HG02840 (cell line): ENCODE measurements at regions not wholly inside any gene's neighbourhood (a gene's known extent, or its start where the extent isn't known, plus 50 kb on each side); places are given as distances from the start of the nearest gene placed in this dataset.
"Not testable (repeated sequence)": the region's sequence is repeated elsewhere in the genome, so short reads cannot be mapped to it uniquely, and the experiment has no call there.

ENCODE experiments used
- ATAC-seq: cut with Tn5 transposase; IDR thresholded peaks from one replicate; pipeline ENCODE4 v1.9.1; 2021; ENCODE audit warnings: mild to moderate bottlenecking, moderate library complexity, moderate number of reproducible peaks; ENCODE audit not compliant: unreplicated experiment, low FRiP score

DNA sequence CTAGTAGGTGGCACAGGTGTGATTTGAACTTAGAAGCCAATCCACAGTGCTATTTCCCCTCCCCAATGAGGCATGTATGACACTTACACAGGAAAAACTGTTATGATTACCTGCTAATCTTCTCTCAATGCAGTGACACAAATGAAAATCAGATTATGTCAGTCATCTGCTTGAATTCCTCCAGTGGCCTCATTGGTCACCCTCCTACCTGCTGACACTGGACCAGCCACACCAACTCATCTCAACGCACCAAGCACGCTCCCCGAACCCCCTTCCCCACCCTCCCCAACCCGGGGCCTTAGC, 82.2 kb upstream of the SEC11C start:
- ATAC-seq, result no peak

DNA sequence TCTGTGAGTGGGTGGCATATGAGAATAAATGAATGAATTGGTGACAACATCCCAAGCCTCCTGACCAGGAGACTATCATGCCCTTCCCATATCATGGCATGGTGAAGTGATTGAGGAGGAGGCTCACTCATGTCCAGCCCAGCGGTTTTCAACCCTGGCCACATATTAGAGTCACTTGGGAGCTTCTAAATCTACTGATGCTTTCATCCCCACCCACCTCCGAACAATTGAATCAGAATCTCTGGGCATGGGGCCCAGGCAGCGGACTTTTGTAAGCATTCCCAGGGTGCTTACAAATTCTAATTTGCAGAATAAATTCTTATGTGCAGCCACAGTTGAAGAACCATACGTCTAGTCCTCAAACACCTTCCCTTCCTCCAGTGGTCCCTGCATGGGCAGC, 81.7 kb upstream of the SEC11C start:
- ATAC-seq, result no peak

- no peak for ATAC-seq
Measured at GRCh38 chr18:59059140-59059539, 80.5 kb upstream of the SEC11C start.

- ATAC-seq, result no peak
Measured at GRCh38 chr18:59060551-59060950, 79.1 kb upstream of the SEC11C start.

GRCh38 chr18:59061914-59062642, 77.6 kb upstream of the SEC11C start:
- no peak for ATAC-seq

DNA sequence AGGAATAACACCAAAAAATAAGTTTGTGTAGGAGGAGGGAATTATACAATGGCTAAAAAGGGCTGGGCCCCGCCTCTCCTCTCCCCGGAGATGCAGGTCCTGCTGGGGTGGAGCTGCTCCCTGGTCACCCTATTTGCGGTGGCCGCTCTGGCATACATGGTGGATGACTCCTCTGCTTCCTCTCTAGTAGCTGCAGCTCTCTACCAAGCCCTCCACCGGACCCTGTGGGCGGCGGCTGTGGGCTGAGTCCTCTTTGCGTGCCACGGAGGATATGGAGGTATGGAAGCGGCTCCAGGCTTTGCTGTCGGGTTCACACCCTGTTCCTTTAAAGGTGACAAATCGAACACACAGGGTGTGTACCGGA, 77.1 kb upstream of the SEC11C start:
- ATAC-seq, result no peak

DNA sequence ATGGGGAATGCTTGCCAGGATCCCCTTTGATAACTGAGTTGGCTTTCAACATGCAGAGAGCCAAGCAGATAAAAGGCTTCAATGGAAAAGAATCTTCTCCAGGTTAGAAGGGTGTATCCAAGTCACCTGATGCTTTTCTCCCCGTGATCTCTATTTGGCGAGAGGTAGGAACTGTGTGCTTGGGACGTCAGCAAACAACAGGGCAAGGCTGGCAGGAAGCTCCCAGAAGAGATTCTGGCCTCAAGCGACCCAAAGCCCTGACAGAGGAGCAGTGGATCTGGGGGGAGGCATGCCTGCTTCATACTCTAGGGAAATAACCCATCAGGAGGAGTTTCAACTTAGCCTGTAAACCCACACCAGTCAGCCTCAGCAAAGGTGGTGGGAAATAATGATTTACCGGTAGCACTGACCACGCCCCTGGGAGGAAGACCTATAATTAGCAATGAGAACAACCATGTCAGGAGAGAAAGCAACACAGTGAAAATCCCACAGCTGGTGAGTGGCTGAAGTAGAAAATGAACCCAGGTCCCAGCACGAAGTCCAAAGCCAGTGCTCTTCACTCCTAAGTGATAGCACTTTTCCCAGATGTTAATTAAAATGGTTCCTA, 76.3 kb upstream of the SEC11C start:
- no peak for ATAC-seq

DNA sequence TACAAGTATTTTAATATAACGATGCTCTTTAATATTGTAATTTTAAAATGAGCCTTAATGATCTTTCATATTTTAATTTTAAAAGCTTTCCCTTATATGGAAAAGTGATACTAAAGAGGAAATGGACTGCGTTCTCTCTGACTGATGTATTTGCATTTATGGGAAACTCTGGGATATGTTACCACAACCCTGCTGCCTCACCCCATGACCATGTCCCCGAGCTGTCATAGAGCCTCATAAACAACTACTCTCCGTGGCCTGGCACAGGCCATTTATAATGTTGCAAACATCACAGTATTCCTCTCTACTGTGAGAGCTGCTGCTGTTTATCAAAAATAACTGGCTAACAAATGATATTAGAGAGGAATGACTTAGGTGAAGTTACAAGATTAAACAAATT, 75.8 kb upstream of the SEC11C start:
- no peak for ATAC-seq

GRCh38 chr18:59065684-59066083, 74.0 kb upstream of the SEC11C start:
- ATAC-seq, result no peak

- ATAC-seq, result no peak
Measured at GRCh38 chr18:59067873-59068272, 71.8 kb upstream of the SEC11C start.

GRCh38 chr18:59068276-59069071, 71.2 kb upstream of the SEC11C start:
- ATAC-seq, result no peak

GRCh38 chr18:59070181-59070912, 69.3 kb upstream of the SEC11C start:
- peak; percentile 53 for ATAC-seq

- ATAC-seq, result no peak
Measured at GRCh38 chr18:59072727-59073421, 66.8 kb upstream of the SEC11C start.

GRCh38 chr18:59075923-59076322, 63.8 kb upstream of the SEC11C start:
- no peak for ATAC-seq

- no peak for ATAC-seq
Measured at GRCh38 chr18:59079264-59079663, 60.4 kb upstream of the SEC11C start.

GRCh38 chr18:59079687-59080501, 59.8 kb upstream of the SEC11C start:
- ATAC-seq, result not testable (repeated sequence)

DNA sequence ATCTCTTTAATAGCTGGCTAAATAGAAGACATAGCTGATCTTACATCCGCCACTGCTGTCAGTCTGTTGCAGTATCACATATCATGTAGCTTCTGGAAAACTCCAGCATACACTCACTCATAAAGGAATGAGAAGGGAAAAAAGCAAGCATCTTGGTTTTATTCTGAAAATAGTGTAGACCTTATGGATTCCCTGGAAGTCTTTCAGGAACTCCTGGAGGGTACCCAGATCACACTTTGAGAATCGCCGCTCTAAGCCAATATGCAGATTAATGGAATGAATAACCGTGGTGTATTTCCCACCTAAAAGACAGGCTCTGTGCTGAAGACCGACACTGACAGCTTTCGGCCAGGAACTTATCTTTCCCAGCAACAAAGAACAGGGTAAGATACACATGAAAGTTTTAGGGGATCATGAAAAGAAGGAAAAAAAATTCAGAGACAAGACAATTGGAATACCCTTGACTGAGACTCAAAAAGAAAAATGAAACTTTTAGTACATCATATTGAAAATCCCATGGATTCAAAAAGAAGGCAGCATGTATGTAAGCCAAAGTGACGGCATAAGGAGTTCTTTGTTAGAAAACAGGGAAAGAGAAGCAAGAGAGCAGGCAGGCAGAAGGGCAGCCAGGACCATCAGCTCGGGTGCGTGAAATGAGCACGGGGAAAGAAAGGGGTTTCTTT, 56.4 kb upstream of the SEC11C start:
- ATAC-seq, result no peak

- no peak for ATAC-seq
Measured at GRCh38 chr18:59085126-59085794, 54.4 kb upstream of the SEC11C start.

DNA sequence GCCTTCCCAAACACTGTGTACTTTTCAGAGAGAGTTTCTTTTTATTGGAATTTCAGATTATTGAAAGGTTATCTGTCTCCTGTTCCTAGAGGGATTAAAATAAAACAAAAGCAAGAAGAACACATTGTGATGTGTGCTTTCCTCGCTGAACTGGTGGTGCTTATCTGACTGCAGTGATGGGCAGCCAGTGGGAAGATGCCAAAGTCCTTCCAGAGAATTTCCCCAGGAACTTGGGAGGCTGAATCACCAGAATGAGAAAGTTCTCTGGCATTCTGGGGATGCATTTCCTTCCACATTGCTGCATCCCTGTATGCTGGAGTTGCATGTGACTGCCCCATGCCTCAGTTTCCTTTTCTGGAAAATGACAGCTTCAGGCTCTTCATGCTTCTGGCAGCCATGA, 53.9 kb upstream of the SEC11C start:
- ATAC-seq, result no peak
